Neural progenitor cell (in vitro differentiated cells): ENCODE measurements at regions not wholly inside any gene's neighbourhood (a gene's known extent, or its start where the extent isn't known, plus 50 kb on each side); places are given as distances from the start of the nearest gene placed in this dataset.
"Not testable (repeated sequence)": the region's sequence is repeated elsewhere in the genome, so short reads cannot be mapped to it uniquely, and the experiment has no call there.

Experiments used
- EZH2 ChIP-seq: fragments of 200-600 bp; sonication (generic); IDR thresholded peaks from 2 replicates; pipeline ENCODE4 v1.6.1; 2017; ENCODE audit warnings: antibody characterized with exemption, mild to moderate bottlenecking, moderate library complexity
- EZH2phosphoT487 ChIP-seq: fragments of 200-600 bp; sonication (generic); IDR thresholded peaks from 2 replicates; pipeline ENCODE4 v1.6.1; 2017; ENCODE audit warnings: antibody characterized with exemption
- TF ChIP-seq, protein P1 (sequence below): fragments of 200-600 bp; sonication (generic); IDR thresholded peaks from 2 replicates; pipeline ENCODE4 v1.5.1; 2017; ENCODE audit warnings: antibody characterized with exemption, mild to moderate bottlenecking

DNA sequence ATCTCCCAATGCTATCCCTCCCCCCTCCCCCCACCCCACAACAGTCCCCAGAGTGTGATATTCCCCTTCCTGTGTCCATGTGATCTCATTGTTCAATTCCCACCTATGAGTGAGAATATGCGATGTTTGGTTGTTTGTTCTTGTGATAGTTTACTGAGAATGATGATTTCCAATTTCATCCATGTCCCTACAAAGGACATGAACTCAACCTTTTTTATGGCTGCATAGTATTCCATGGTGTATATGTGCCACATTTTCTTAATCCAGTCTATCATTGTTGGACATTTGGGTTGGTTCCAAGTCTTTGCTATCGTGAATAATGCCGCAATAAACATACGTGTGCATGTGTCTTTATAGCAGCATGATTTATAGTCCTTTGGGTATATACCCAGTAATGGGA lies 106.1 kb downstream of the FOXD4L6 start:
- TF ChIP-seq, protein P1, sequence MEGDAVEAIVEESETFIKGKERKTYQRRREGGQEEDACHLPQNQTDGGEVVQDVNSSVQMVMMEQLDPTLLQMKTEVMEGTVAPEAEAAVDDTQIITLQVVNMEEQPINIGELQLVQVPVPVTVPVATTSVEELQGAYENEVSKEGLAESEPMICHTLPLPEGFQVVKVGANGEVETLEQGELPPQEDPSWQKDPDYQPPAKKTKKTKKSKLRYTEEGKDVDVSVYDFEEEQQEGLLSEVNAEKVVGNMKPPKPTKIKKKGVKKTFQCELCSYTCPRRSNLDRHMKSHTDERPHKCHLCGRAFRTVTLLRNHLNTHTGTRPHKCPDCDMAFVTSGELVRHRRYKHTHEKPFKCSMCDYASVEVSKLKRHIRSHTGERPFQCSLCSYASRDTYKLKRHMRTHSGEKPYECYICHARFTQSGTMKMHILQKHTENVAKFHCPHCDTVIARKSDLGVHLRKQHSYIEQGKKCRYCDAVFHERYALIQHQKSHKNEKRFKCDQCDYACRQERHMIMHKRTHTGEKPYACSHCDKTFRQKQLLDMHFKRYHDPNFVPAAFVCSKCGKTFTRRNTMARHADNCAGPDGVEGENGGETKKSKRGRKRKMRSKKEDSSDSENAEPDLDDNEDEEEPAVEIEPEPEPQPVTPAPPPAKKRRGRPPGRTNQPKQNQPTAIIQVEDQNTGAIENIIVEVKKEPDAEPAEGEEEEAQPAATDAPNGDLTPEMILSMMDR: not testable (repeated sequence)
- not testable (repeated sequence) for TF ChIP-seq EZH2, EZH2phosphoT487
